A549 (cell line): ENCODE measurements at regions not wholly inside any gene's neighbourhood (a gene's known extent, or its start where the extent isn't known, plus 50 kb on each side); places are given as distances from the start of the nearest gene placed in this dataset.

Experiments
- ATAC-seq, 2 experiments: fragments of 200-7000 bp in 1 of 2; fragments of >200 bp in 1 of 2; cut with Nextera tagmentation in 1 of 2; cut with Tn5 transposase in 1 of 2; 3 replicates each; pipeline versions ENCODE4 v1.8.0 to v1.9.1; 2018 to 2020; ENCODE audit warnings: mild to moderate bottlenecking in 1 of 2, moderate library complexity in 1 of 2
- CTCF ChIA-PET: fragments of 300-600 bp; sonication (Branson Sonifier 250); formaldehyde crosslinking; extraction: SDS; loops from one replicate; lab custom pipeline; 2021; ENCODE audit warnings: antibody characterized with exemption, inconsistent platforms; lab: Yijun Ruan, JAX
- POLR2A ChIA-PET: fragments of 350-600 bp; formaldehyde crosslinking; extraction: SDS; loops from one replicate; lab custom pipeline; 2021; ENCODE audit warnings: antibody characterized with exemption, inconsistent platforms; lab: Yijun Ruan, JAX
- DNase-seq, 2 experiments: peaks; one replicate each; pipeline versions ENCODE4 v3.0.0 to v3.0.0-alpha.2; 2011 to 2016; ENCODE audit warnings: low read depth in 1 of 2, low spot score in 1 of 2
- FAIRE-seq: peaks from 2 replicates; lab custom pipeline; 2011; peaks lifted over from hg19 to GRCh38; lab: Jason Lieb, UNC
- H3K27ac ChIP-seq, 2 experiments: fragments of >200 bp; sonication (Bioruptor Twin); formaldehyde crosslinking; 3 replicates each; pipeline ENCODE4 v1.5.1; 2016 to 2017
- H3K4me1 ChIP-seq: fragments of >200 bp; sonication (Bioruptor Twin); formaldehyde crosslinking; 3 replicates; pipeline ENCODE4 v1.6.1; 2016
- H3K4me2 ChIP-seq: fragments of >200 bp; sonication (Bioruptor Twin); formaldehyde crosslinking; 3 replicates; pipeline ENCODE4 v1.6.1; 2016
- H3K4me3 ChIP-seq: fragments of >200 bp; sonication (Bioruptor Twin); formaldehyde crosslinking; 3 replicates; pipeline ENCODE4 v1.5.1; 2016
- H3K9me3 ChIP-seq: fragments of >200 bp; sonication (Bioruptor Twin); formaldehyde crosslinking; 3 replicates; pipeline ENCODE4 v1.6.1; 2016
- BCL3 ChIP-seq: fragments of >200 bp; sonication (Bioruptor Twin); formaldehyde crosslinking; IDR thresholded peaks from 3 replicates; pipeline ENCODE4 v1.6.1; 2016
- BHLHE40 ChIP-seq: IDR thresholded peaks from 2 replicates; pipeline ENCODE4 v1.6.1; 2012; ENCODE audit warnings: low read depth, low read length, inconsistent platforms
- CBX8 ChIP-seq: fragments of 200-600 bp; sonication (generic); IDR thresholded peaks from 2 replicates; pipeline ENCODE4 v1.6.1; 2016
- CEBPB ChIP-seq, 2 experiments: fragments of >200 bp in 1 of 2; sonication (Bioruptor Twin) in 1 of 2; formaldehyde crosslinking in 1 of 2; IDR thresholded peaks; 2 replicates each; pipeline ENCODE4 v1.6.1; 2012 to 2016
- CTCF ChIP-seq: fragments of >200 bp; sonication (Bioruptor Twin); formaldehyde crosslinking; IDR thresholded peaks from 3 replicates; pipeline ENCODE4 v1.5.1; 2016
- E2F6 ChIP-seq: IDR thresholded peaks from 2 replicates; pipeline ENCODE4 v1.6.1; 2012; ENCODE audit warnings: low read depth, borderline replicate concordance
- EHF ChIP-seq: fragments of 250-450 bp; sonication (Bioruptor Pico); IDR thresholded peaks from 2 replicates; pipeline ENCODE4 v1.5.0; 2020; ENCODE audit warnings: mild to moderate bottlenecking
- ELK1 ChIP-seq: fragments of 150-350 bp; IDR thresholded peaks from 2 replicates; pipeline ENCODE4 v1.6.1; 2014; ENCODE audit warnings: low read depth, mild to moderate bottlenecking, low read length
- FOSB ChIP-seq: fragments of 250-450 bp; sonication (Bioruptor Pico); IDR thresholded peaks from 2 replicates; pipeline ENCODE4 v1.5.0; 2020; ENCODE audit warnings: mild to moderate bottlenecking, moderate library complexity
- FOXS1 ChIP-seq: fragments of 250-450 bp; sonication (Bioruptor Pico); IDR thresholded peaks from 2 replicates; pipeline ENCODE4 v1.5.0; 2020; ENCODE audit warnings: mild to moderate bottlenecking, moderate library complexity
- GATA3 ChIP-seq: IDR thresholded peaks from 2 replicates; pipeline ENCODE4 v1.6.1; 2012; ENCODE audit warnings: borderline replicate concordance
- HDAC2 ChIP-seq: fragments of 200-600 bp; sonication (generic); IDR thresholded peaks from 2 replicates; pipeline ENCODE4 v1.6.1; 2016
- HOXA7 ChIP-seq: fragments of 250-450 bp; sonication (Bioruptor Pico); IDR thresholded peaks from 2 replicates; pipeline ENCODE4 v1.5.0; 2020; ENCODE audit warnings: mild to moderate bottlenecking, moderate library complexity
- HOXB13 ChIP-seq: fragments of 250-450 bp; sonication (Bioruptor Pico); IDR thresholded peaks from 2 replicates; pipeline ENCODE4 v1.5.0; 2020; ENCODE audit warnings: low read depth, mild to moderate bottlenecking, moderate library complexity
- MAX ChIP-seq: IDR thresholded peaks from 2 replicates; pipeline ENCODE4 v1.6.1; 2012
- MYC ChIP-seq: IDR thresholded peaks from 2 replicates; pipeline ENCODE4 v1.6.1; 2012; ENCODE audit warnings: mild to moderate bottlenecking, inconsistent platforms, low read length, improper control_type of control experiment, borderline replicate concordance
- NPAS2 ChIP-seq: fragments of 250-450 bp; sonication (Bioruptor Pico); IDR thresholded peaks from 2 replicates; pipeline ENCODE4 v1.8.0; 2022; ENCODE audit warnings: mild to moderate bottlenecking, moderate library complexity, borderline replicate concordance
- PHF8 ChIP-seq: fragments of 200-600 bp; sonication (generic); IDR thresholded peaks from 2 replicates; pipeline ENCODE4 v1.6.1; 2016; ENCODE audit warnings: low read depth, mild to moderate bottlenecking, antibody characterized with exemption, moderate library complexity, borderline replicate concordance
- RCOR1 ChIP-seq: fragments of 150-350 bp; IDR thresholded peaks from 2 replicates; pipeline ENCODE4 v1.6.1; 2014; ENCODE audit warnings: antibody characterized with exemption, low read length, low read depth
- RFX5 ChIP-seq: fragments of 450-650 bp; IDR thresholded peaks from 2 replicates; pipeline ENCODE4 v1.7.1; 2014; ENCODE audit warnings: antibody characterized with exemption, mild to moderate bottlenecking, moderate library complexity
- RNF2 ChIP-seq: fragments of 200-600 bp; sonication (generic); IDR thresholded peaks from 2 replicates; pipeline ENCODE4 v1.6.1; 2016; ENCODE audit warnings: low read depth, mild to moderate bottlenecking, antibody characterized with exemption, moderate library complexity, borderline replicate concordance
- ZC3H11A ChIP-seq: fragments of 450-650 bp; IDR thresholded peaks from 2 replicates; pipeline ENCODE4 v1.6.1; 2014; ENCODE audit warnings: antibody characterized with exemption, mild to moderate bottlenecking
- ZFP36 ChIP-seq: fragments of 450-650 bp; IDR thresholded peaks from 2 replicates; pipeline ENCODE4 v1.6.1; 2014; ENCODE audit warnings: borderline replicate concordance; ENCODE audit not compliant: partially characterized antibody
- ZNF302 ChIP-seq: fragments of 250-450 bp; sonication (Bioruptor Pico); IDR thresholded peaks from 2 replicates; pipeline ENCODE4 v1.9.0; 2021; ENCODE audit warnings: inconsistent platforms, mild to moderate bottlenecking, moderate library complexity
- WGBS: methylation state at CpG from one replicate; pipeline ENCODE4 v1.1.6; 2017; ENCODE audit errors: missing lambda C conversion rate; 5-methylcytosine and 5-hydroxymethylcytosine counted together

- H3K4me3 ChIP-seq, result no peak overlapping the region
- H3K4me1 ChIP-seq, result no peaks in the 10 kb centered on the region
- DNase-seq, result no peak
- no peak overlapping the region for H3K4me2 ChIP-seq
- no peak for ATAC-seq
- WGBS, result 47% methylated on average over 9 of the region's 9 CpGs
- no peak overlapping the region for H3K27ac ChIP-seq
- TF ChIP-seq GATA3 (no peak), ELK1 (no peak), NPAS2 (CRISPR knock-in tag) (no peak), BHLHE40 (no peak), EHF (no peak), HOXB13 (CRISPR knock-in tag) (no peak), CEBPB (IDR thresholded peaks at IDR 0.05) (no peak), E2F6 (no peak)
- no peaks in the 10 kb centered on the region for H3K9me3 ChIP-seq
- POLR2A ChIA-PET, result no interaction called here
- CTCF ChIA-PET, result no interaction called here
- FAIRE-seq, result no peak
Observed at GRCh38 chr14:38105106-38105702, 102.5 kb upstream of the SSTR1 start.

GRCh38 chr14:38107216-38107631 lies 100.5 kb upstream of the SSTR1 start:
- Histone ChIP-seq H3K4me1 (no peaks in the 10 kb centered on the region), H3K4me2 (no peak overlapping the region), H3K27ac (no peak overlapping the region), H3K9me3 (no peaks in the 10 kb centered on the region), H3K4me3 (no peak overlapping the region)
- no peak for TF ChIP-seq RNF2
- no peak for TF ChIP-seq RFX5
- no peak for TF ChIP-seq FOSB (CRISPR knock-in tag)
- no peak for TF ChIP-seq CTCF
- no peak for TF ChIP-seq RCOR1
- TF ChIP-seq HOXA7 (CRISPR knock-in tag), result no peak
- no peak for TF ChIP-seq FOXS1 (CRISPR knock-in tag)
- TF ChIP-seq MYC, result no peak
- TF ChIP-seq HOXB13 (CRISPR knock-in tag), result no peak
- no peak for TF ChIP-seq ZNF302 (CRISPR knock-in tag)
- TF ChIP-seq CBX8, result no peak
- TF ChIP-seq ZFP36, result no peak
- TF ChIP-seq BCL3, result no peak
- TF ChIP-seq CEBPB (IDR thresholded peaks at IDR 0.05), result no peak
- no peak for TF ChIP-seq HDAC2
- TF ChIP-seq PHF8, result no peak
- no peak for TF ChIP-seq ZC3H11A
- TF ChIP-seq MAX, result no peak
- WGBS, result 50% methylated on average over 2 of the region's 2 CpGs
- DNase-seq (no peak), ATAC-seq (no peak), FAIRE-seq (no peak)
- ChIA-PET POLR2A (no interaction called here), CTCF (interaction anchor here (0.6 kb wide), 1 partner anchor 125 kb away, joined by 3 read pairs; no protein-coding TSS in a partner anchor)
